ENCODE measurements at regions not wholly inside any gene's neighbourhood (a gene's known extent, or its start where the extent isn't known, plus 50 kb on each side); places are given as distances from the start of the nearest gene placed in this dataset.
"Not testable (repeated sequence)": the region's sequence is repeated elsewhere in the genome, so short reads cannot be mapped to it uniquely, and the experiment has no call there.

GRCh38 chr7:67913604-67914003 is 917.0 kb downstream of the TYW1 start:
- peak; percentile 10 for DNase-seq (ENCODE audit: low read depth)
- Histone ChIP-seq H3K36me3 (ENCODE audit: control insufficient read depth, insufficient read depth, low read length) (no peaks in the 10 kb centered on the region), H3K4me3 (ENCODE audit: low read depth, low read length) (no peak overlapping the region), H3K27me3 (ENCODE audit: control insufficient read depth, insufficient read depth, low read length) (no peaks in the 10 kb centered on the region)
- TF ChIP-seq CTCF (IDR thresholded peaks at IDR 0.05; ENCODE audit: insufficient read depth, low read length, poor library complexity, severe bottlenecking) = no peak

- H3K27me3 ChIP-seq (ENCODE audit: control insufficient read depth, insufficient read depth, low read length); H3K36me3 ChIP-seq (ENCODE audit: control insufficient read depth, insufficient read depth, low read length); DNase-seq (ENCODE audit: low read depth); H3K4me3 ChIP-seq (ENCODE audit: low read depth, low read length): not testable (repeated sequence)
Measured at GRCh38 chr7:67916111-67916510, 919.5 kb downstream of the TYW1 start.

- Histone ChIP-seq H3K36me3 (ENCODE audit: control insufficient read depth, insufficient read depth, low read length) (no peaks in the 10 kb centered on the region), H3K27me3 (ENCODE audit: control insufficient read depth, insufficient read depth, low read length) (no peaks in the 10 kb centered on the region), H3K4me3 (ENCODE audit: low read depth, low read length) (no peak overlapping the region)
- no peak for TF ChIP-seq CTCF (IDR thresholded peaks at IDR 0.05; ENCODE audit: insufficient read depth, low read length, poor library complexity, severe bottlenecking)
- DNase-seq (ENCODE audit: low read depth) = no peak
Measured at GRCh38 chr7:67916571-67917436, 920.2 kb downstream of the TYW1 start.

GRCh38 chr7:67917437-67917755 is 920.8 kb downstream of the TYW1 start:
- TF ChIP-seq CTCF (IDR thresholded peaks at IDR 0.05; ENCODE audit: insufficient read depth, low read length, poor library complexity, severe bottlenecking) = no peak

GRCh38 chr7:67918158-67918557 is 921.5 kb downstream of the TYW1 start:
- no peak overlapping the region for H3K4me3 ChIP-seq (ENCODE audit: low read depth, low read length)

More at GRCh38 chr7:67917437-67917755, 920.8 kb downstream of the TYW1 start:
- Histone ChIP-seq H3K4me3 (ENCODE audit: low read depth, low read length) (no peak overlapping the region), H3K36me3 (ENCODE audit: control insufficient read depth, insufficient read depth, low read length) (no peaks in the 10 kb centered on the region), H3K27me3 (ENCODE audit: control insufficient read depth, insufficient read depth, low read length) (no peaks in the 10 kb centered on the region)
- no peak for DNase-seq (ENCODE audit: low read depth)

GRCh38 chr7:67923286-67923685 is 926.7 kb downstream of the TYW1 start:
- no peaks in the 10 kb centered on the region for H3K36me3 ChIP-seq (ENCODE audit: control insufficient read depth, insufficient read depth, low read length)
- no peak for TF ChIP-seq CTCF (IDR thresholded peaks at IDR 0.05; ENCODE audit: insufficient read depth, low read length, poor library complexity, severe bottlenecking)
- no peak overlapping the region for H3K4me3 ChIP-seq (ENCODE audit: low read depth, low read length)
- no peaks in the 10 kb centered on the region for H3K27me3 ChIP-seq (ENCODE audit: control insufficient read depth, insufficient read depth, low read length)
- no peak for DNase-seq (ENCODE audit: low read depth)

More at GRCh38 chr7:67918158-67918557, 921.5 kb downstream of the TYW1 start:
- Histone ChIP-seq H3K27me3 (ENCODE audit: control insufficient read depth, insufficient read depth, low read length) (no peaks in the 10 kb centered on the region), H3K36me3 (ENCODE audit: control insufficient read depth, insufficient read depth, low read length) (no peaks in the 10 kb centered on the region)
- no peak for DNase-seq (ENCODE audit: low read depth)
- TF ChIP-seq CTCF (IDR thresholded peaks at IDR 0.05; ENCODE audit: insufficient read depth, low read length, poor library complexity, severe bottlenecking) = no peak
